HG03135 (cell line): ENCODE measurements at regions not wholly inside any gene's neighbourhood (a gene's known extent, or its start where the extent isn't known, plus 50 kb on each side); places are given as distances from the start of the nearest gene placed in this dataset.
"Not testable (repeated sequence)": the region's sequence is repeated elsewhere in the genome, so short reads cannot be mapped to it uniquely, and the experiment has no call there.

Experiments used
- ATAC-seq: cut with Tn5 transposase; IDR thresholded peaks from one replicate; pipeline ENCODE4 v1.9.1; 2021; ENCODE audit warnings: mild to moderate bottlenecking, moderate library complexity; ENCODE audit not compliant: unreplicated experiment

DNA sequence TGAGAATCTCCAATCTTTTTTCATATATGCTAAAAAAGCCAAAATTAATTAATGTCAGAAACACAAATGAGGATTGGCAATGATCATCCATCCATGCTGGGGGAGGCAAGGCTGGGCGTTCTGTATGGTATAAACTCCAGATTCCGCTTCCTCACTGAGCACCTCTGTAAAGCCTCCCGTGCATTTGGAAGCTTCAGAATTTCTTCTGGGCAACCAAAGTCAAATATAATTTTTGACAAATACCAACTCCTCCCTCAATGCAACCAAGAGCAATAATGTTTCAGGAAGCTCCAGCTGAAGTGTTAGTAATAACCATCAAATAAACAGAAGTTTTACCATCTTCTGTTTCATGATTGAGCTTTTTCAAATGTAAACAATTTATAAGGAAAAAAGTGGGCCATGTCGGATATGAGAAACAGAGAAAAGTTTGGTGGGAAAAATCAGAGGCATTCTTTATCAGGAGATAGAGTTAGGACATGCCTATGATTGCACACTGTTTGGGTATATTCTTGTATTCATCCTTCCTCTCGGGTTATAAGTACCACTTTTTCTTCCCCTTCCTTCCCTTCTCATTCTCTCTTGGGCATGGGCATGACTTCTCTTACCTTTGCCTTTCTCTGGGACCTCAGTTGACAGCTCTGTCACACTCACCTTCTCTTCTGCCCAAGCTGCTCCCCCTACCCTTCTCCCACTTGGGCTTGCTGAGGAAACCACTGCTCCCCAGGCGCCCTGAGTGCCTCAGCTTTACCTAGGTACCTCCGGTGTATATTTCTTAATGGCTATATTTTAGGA, 149.5 kb upstream of the ZEB2 start:
- no peak for ATAC-seq

DNA sequence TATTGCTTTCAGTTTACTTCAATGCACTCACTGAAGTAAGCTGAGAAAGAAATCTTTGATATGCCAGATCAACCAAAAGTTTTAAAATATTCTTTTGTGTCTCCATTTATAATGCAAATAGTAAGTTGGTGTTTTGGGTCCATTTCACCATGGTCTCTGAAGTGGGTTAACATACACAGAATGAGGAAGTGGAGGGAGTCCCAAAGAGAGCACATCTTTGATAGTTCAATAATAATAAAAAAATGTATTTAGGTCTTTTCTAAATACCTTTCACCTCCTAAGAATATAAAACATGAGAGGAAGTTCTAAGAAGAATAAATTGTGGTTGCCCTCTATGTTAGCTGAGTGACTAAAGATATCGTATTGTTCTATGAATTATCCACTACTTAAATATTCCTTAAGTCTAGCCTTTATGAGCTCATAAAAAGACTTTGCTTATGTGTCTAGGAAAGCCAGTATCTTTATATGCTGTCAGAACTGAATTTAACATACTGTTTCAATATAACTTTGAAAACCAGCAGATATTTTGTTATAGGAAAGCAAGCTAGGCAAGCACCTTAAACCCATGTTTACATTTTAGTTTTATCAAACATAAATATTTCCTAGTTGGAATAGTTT, 148.7 kb upstream of the ZEB2 start:
- ATAC-seq: no peak

DNA sequence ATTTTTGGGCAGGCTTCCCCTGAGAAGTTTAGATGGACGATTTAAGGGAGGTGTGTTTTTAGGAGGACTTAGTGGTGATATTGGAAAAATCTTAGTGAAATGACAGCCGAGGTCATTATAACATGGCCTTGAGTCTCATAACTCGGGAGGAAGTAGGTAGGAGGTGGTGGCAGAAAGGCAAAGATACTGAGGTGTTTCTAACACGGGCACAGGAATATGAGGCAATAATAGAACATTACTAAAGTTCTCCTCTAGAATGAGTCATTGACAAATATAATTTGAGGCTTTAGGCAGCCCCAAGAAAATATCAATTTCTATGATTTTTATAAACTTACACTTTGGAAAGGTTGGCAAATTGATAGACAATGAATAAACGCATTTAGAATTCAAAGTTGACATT, 146.1 kb upstream of the ZEB2 start:
- no peak for ATAC-seq

DNA sequence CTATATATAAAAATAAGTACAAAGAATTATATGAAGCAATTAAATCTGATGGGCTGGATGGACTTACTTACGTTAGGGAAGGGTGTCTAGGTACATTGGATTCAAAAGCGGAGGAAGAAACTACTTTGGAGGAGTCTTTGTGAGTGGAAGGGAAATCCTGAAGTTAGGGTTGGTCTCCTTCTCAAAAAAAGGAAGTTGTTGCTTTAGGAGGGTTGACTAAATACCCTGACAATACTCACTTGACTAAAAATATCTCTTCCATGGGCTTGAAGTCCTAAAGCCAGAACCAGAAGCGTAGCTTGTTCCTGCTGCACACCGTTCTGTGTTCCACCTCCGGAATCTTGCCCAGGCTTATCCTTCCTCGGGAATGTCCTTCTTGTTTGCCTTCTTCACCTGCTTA, 143.3 kb upstream of the ZEB2 start:
- ATAC-seq: no peak

DNA sequence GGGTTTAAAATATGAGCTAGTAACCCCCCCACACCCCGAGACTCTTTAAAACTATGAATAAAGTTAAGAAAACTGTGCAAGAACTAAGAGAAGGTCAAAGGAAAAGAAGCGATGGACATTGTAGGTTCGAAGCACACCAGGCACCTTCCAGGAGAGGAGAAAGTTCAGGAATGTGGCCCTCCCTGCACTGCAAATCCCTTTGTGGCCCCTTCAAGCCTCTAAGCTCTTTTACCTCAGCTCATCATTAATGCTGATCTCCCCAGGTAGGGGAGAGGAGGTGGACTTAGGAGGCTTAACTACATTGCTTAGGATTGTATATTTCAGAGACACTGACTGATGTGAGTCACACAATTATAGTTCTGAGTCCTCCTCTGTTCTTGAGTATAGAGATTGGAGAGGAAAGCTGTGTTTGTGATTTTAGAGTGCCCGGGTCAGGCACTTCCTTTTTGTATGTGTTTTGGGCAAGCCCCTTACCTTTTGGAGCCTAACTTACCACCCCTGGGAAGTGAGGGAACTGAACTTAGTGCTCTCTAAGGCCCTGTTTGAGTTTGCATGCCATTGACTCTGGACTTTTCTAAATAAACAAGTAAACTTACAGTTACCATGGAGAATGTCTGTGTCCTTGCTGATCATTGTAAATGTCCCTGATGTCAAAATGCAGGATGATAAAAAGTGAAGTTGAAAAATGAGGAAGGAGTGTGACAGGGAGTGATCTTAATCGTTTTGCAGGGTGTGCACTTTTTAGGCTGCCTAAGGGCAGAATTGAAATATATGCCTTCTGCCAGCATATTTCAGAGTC, 140.8 kb upstream of the ZEB2 start:
- no peak for ATAC-seq

DNA sequence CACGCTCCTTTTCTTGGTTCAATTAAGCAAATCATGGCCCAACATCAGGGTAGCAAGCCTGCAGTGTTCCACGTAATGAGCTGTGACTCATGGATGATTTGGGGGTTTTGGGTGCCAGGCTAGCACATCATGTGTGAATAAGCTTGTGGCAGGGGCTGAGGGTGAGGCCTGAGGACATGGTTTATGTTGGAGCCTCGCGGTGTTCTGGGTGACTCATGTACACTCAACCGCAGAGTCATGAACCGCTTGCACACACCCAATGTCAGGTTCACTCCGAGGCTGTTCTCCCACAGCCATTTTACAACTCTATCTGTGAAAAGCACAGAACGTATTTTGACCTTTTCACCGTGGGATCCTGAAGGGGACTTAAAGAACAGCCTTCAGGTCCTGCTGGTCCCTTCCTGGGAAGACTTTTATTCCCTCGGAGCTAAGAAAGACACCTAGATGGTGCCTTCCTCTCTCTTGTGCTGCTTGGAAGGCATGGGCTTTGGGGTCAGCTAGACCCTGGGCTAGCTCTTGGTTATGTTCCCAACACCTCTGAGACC, 139.9 kb upstream of the ZEB2 start:
- ATAC-seq: no peak

DNA sequence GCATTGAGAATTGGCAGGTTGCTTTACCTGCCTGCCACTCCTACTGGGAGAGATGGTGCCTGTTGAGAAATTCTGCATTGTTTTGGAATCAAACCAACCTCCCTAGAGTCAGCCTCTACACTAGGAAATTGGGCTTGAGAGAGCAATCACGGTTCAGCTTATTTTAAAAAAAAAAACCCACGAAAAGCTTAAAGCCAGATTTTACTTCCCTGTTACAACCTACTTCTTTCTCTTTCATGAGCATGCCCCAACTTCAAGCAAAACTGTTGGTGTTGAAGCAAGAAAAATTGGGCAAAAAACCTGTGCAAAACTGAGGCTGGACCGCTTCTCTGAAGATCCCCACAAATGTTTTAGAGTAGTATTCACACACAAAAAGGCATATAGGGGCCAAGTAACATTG, 134.6 kb upstream of the ZEB2 start:
- ATAC-seq: no peak

DNA sequence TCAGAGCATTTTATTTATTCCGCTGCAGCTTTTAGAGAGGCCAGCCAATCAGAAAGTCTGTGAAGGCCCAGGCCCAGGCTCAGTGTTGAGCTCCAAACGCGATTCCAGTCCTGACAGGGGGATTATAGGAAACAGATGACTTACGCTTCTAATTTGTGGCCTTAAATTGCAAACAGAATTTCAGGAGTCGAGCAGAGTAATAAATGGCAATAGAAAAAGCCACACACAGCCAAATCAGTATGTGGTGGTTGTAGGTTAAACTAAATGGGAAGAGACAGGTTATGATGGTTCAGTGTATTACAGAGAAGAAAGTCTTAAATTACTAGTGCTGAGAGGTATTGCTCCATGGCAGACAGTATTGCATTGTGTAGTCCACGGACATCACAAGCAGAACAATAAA, 131.0 kb upstream of the ZEB2 start:
- no peak for ATAC-seq

DNA sequence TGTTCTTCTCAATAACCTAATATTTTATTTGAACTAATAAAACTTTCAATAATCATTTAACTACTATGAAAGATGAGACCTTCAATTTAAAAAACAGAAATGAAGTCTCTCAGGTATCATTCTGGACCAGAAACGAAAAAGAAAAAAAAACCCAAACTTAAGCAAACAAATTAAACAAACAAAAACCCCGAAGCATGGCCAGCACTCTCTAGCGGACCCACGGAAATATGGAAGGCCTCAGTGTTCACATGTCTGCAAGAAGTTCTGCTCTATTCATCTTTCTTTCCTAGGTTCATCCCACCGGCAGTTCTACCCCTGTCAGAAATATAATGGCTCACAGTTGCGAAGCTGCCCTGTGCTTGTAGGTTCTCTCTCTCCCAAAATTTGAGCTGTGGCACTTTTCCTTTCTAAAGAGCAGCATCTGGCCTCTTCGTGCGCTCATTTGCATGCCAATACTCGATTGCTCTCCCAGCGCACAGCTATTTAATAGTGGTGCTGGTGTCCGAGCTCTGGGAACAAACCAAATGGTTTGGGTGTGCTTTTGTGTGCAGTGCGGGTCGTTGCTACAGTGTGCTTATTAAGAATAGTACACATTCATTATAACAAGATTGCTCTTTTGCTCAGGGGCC, 129.0 kb upstream of the ZEB2 start:
- ATAC-seq: no peak

DNA sequence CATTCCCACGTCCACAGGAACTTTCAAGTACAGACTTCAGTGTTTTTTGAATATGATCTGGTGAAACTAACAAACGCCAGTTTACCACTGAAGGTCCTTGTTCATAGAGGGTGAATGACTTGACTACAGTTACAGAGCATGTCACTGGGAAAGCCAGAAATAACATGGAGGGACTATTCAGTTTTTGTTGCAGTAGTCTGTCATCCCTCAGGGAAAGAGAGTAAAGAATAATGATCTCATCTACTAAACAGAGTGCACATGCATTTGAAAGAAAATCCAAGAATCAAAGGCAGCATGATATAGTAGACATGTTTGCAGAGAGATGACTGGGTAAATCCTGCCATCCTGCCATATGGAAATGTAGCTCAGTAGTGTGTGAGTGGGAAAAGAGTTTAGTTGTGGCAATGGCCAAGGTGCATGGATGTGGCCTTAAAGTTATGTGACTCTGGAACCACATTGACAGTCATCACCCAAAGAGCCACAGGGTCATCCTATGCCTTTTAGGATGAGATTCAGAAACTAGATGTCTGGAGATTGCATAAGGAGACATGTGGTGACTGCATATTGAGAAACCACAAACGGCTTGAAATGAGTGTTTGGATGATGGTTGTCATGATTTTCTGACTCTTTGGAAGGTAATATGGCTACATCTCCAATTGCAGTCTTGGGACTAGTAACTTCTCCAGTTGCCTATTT, 125.3 kb upstream of the ZEB2 start:
- ATAC-seq: no peak

DNA sequence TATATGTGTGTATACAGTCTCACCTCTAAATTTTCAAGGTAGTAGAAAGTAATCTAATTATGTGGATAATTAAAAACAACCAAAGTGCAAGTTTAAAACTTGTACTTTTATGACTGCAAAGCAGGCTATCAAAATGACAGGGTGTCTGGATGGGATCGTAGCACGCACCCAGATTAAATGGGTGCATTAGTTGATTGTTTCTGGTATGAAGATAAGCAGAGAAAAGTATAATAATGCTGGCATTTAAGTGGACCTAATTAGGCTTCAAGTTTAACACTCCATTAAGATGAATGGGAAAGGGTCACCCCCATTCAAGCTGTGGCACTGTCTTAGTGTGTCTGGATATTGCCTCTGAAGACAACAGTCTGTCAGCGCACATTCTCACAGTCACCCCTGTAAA, 124.6 kb upstream of the ZEB2 start:
- no peak for ATAC-seq

DNA sequence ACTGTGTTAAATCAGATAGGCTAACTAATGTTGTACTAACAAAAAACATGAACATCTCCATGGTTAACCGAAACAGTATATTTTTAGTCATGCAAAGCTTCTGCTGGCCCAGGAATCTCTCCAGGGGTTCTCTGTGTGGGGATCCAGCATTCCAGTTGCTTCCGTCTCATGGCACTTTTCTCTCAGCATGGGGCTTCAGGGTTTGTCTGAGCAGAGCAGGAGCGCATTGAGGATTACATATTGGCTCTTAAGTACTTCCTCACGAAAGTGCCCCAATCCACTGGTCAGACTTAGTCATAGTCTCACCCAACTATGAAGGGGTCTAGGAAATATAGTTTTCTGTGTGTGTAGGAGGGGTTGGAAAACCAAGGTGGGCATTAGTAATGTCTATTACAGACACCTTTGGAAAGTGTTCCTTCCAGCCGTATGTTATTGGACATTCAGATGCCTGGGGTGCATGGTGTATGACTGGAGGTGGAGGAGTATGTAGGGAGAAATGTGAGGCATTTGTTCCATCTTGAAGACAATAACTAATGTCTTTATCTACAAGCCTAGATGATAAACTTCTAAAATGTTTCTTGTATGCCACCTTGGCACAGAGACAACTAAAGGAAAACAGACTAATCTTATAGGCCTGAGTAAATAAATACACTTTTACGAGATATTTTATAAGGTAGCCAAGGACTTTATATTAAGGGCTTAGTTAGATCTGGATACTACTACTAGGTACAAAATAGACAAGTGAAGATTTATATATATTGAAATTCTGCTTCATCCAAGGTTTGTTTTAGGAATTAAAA, 123.8 kb upstream of the ZEB2 start:
- ATAC-seq: no peak

DNA sequence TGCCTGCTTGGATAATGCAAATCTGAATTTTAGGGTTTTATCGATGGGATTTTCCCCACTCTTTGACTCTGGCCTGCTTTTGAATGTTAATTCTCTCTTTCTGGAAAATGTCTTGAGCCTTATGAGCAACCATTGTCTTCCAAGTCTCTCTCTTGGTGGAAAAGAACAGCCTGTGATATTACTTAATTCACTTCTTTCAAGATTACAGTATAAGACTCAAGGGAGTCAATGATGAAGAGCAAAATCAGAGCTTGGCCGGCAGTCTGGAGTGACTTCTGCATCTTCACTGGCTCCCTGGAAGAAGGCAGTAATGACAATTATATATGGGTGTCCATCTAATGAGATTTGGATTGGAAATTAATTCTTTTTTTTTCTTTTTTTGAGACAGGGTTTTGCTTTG, 122.9 kb upstream of the ZEB2 start:
- ATAC-seq: no peak

DNA sequence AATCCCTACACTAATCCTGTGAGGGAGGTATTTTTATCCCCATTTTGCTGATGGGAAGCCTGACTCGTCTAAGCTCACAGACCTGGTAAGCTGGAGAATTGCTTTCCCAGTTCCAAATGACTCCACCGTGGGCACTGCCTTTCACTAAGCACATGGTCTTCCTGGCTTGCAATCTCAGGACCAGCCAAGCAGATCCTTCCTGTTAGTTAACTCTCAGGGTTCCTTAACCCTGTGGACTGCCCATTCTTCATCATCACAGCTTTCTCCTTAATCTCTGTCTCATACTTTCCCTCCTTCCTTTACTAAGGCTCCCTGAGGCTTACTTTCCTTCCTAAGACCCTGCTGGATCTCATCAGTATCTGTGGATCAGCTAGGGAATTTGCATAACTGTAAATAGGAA, 122.2 kb upstream of the ZEB2 start:
- ATAC-seq: no peak

DNA sequence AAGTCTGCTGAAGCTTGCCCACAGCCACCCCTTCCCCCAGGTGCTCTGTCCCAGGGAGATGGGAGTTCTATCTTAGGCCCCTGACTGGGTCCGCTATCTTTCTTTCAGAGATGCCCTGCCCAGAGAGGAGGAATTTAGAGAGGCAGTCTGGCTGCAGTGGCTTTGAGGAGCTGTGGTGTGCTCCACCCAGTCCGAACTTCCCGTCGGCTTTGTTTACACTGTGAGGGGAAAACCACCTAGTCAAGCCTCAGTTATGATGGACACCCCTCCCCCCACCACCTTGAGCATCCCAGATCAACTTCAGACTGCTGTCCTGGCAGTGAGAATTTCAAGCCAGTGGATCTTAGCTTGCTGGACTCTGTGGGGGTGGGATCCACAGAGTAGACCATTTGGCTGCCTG, 118.3 kb upstream of the ZEB2 start:
- not testable (repeated sequence) for ATAC-seq

DNA sequence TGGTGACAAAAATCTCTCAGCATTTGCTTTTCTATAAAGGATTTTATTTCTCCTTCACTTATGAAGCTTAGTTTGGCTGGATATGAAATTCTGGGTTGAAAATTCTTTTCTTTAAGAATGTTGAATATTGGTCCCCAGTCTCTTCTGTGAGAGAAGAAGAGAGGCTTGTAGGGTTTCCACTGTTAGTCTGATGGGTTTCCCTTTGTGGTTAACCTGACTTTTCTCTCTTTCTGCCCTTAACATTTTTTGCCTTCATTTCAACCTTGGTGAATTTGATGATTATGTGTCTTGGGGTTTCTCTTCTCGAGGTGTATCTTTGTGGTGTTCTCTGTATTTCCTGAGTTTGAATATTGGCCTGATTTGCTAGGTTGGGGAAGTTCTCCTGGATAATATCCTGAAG, 116.9 kb upstream of the ZEB2 start:
- ATAC-seq: not testable (repeated sequence)

DNA sequence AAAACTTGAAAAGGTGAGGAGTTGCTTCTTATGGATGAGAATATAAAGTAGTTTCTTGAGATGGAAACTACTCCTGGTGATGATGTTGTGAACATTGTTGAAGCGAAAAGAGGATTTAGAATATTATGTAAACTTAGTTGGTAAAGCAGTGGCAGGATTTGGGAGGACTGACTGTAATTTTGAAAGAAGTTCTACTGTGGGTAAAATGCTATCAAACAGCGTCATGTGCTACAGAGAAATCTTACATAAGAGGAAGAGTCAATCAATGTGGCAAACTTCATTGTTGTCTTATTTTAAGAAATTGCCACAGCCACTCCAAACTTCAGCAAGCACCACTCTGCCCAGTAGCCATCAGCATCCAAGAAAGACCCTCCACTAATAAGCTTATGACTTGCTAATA, 112.9 kb upstream of the ZEB2 start:
- no peak for ATAC-seq

DNA sequence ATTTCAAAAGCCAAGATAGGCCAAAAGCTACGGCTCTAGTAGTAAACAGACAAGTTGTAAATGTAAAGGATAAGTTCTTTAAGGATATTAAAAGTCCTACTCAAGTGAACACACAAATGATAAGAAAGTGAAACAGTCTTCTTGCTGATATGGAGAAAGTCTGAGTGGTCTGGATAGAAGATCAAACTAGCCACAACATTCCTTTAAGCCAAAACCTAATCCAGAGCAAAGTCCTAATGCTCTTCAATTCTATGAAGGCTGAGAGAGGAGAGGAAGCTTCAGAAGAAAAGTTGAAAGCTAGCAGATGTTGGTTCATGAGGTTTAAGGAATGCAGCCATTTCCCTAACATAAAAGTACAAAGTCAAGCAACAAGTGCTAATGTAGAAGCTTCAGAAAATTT, 111.7 kb upstream of the ZEB2 start:
- ATAC-seq: no peak

DNA sequence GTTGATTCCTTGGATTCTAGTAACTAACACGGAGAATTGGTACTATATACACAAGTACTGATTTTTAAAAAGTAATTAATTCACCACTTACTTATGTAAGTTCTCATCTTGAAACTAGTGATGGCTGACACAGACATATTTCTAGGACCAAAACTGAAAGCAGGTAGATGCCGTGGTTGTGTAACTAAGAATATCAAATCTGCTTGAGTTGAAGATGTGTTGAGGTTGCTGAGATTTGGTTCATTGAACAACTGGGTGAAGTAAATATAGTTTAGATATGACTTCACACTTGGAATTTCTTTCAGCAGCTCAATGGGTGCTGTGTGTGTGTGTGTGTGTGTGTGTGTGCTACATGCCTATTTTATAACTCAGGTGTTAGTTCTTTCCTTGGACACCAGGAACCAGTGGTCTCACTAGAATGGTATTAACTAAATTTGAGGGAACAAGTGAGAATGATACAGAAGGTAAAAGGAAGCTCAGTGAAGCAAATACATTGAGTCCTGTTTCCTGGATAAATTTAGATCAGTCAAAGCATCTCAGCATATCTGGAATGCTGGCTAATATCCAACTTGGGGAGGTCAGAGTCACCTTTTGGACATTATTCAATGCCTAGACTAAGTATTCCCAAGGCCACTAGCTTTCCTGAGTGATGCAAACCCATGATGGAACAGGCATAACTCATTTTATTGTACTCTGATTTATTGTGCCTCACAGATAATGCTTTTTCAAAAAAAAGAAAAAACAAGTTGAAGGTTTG, 110.7 kb upstream of the ZEB2 start:
- ATAC-seq: peak; percentile 89
